ENCODE measurements at regions not wholly inside any gene's neighbourhood (a gene's known extent, or its start where the extent isn't known, plus 50 kb on each side); places are given as distances from the start of the nearest gene placed in this dataset.

- H3K79me2 ChIP-seq (ENCODE audit: low read length): no peaks in the 10 kb centered on the region
- no peak overlapping the region for H3K4me2 ChIP-seq (ENCODE audit: low read depth, low read length)
- no peak overlapping the region for H3K9ac ChIP-seq (ENCODE audit: low read length)
- no peak overlapping the region for H3K4me3 ChIP-seq (ENCODE audit: low read length)
- TF ChIP-seq EZH2 (optimal IDR thresholded peaks at IDR 0.05; ENCODE audit: low read depth, low read length): no peak
- TF ChIP-seq CTCF (IDR thresholded peaks at IDR 0.05; ENCODE audit: low read length): no peak
- TF ChIP-seq EZH2phosphoT487 (IDR thresholded peaks at IDR 0.05; ENCODE audit: low read length): no peak
- H3F3A ChIP-seq (ENCODE audit: insufficient read depth, low read length): no peaks in the 10 kb centered on the region
- H3K9me2 ChIP-seq (replicated peaks; ENCODE audit: insufficient read depth, low read length): no peaks in the 10 kb centered on the region
- no peaks in the 10 kb centered on the region for H3K9me3 ChIP-seq (replicated peaks; ENCODE audit: insufficient read depth, low read length)
- no peaks in the 10 kb centered on the region for H3K27me3 ChIP-seq (replicated peaks; ENCODE audit: insufficient read depth, low read length)
- H3K27ac ChIP-seq (ENCODE audit: low read length): no peak overlapping the region
- H3K36me3 ChIP-seq (replicated peaks; ENCODE audit: insufficient read depth, low read length): no peaks in the 10 kb centered on the region
- H2AFZ ChIP-seq (ENCODE audit: low read length): no peak overlapping the region
- H3K4me1 ChIP-seq (ENCODE audit: low read length): no peaks in the 10 kb centered on the region
- H4K20me1 ChIP-seq (ENCODE audit: insufficient read depth, low read length): no peaks in the 10 kb centered on the region
- DNase-seq: no peak
Measured at GRCh38 chr2:67304300-67304890, 92.7 kb upstream of the ETAA1 start.

GRCh38 chr2:67309281-67309680 lies 87.9 kb upstream of the ETAA1 start:
- H3K27me3 ChIP-seq (replicated peaks; ENCODE audit: insufficient read depth, low read length): no peaks in the 10 kb centered on the region
- H3K4me3 ChIP-seq (ENCODE audit: low read length): no peak overlapping the region
- no peak overlapping the region for H3K4me2 ChIP-seq (ENCODE audit: low read depth, low read length)
- DNase-seq: no peak
- H3K9ac ChIP-seq (ENCODE audit: low read length): no peak overlapping the region
- H3K36me3 ChIP-seq (replicated peaks; ENCODE audit: insufficient read depth, low read length): no peaks in the 10 kb centered on the region
- H4K20me1 ChIP-seq (ENCODE audit: insufficient read depth, low read length): no peaks in the 10 kb centered on the region
- no peaks in the 10 kb centered on the region for H3K4me1 ChIP-seq (ENCODE audit: low read length)
- no peak overlapping the region for H3K27ac ChIP-seq (ENCODE audit: low read length)
- H3K79me2 ChIP-seq (ENCODE audit: low read length): no peaks in the 10 kb centered on the region
- no peaks in the 10 kb centered on the region for H3K9me3 ChIP-seq (replicated peaks; ENCODE audit: insufficient read depth, low read length)
- no peak overlapping the region for H2AFZ ChIP-seq (ENCODE audit: low read length)
- TF ChIP-seq CTCF (IDR thresholded peaks at IDR 0.05; ENCODE audit: low read length) (no peak), EZH2phosphoT487 (IDR thresholded peaks at IDR 0.05; ENCODE audit: low read length) (no peak), EZH2 (optimal IDR thresholded peaks at IDR 0.05; ENCODE audit: low read depth, low read length) (no peak)
- no peaks in the 10 kb centered on the region for H3F3A ChIP-seq (ENCODE audit: insufficient read depth, low read length)
- no peaks in the 10 kb centered on the region for H3K9me2 ChIP-seq (replicated peaks; ENCODE audit: insufficient read depth, low read length)

- TF ChIP-seq EZH2phosphoT487 (IDR thresholded peaks at IDR 0.05; ENCODE audit: low read length) (no peak), EZH2 (optimal IDR thresholded peaks at IDR 0.05; ENCODE audit: low read depth, low read length) (no peak)
- H3K9ac ChIP-seq (ENCODE audit: low read length): no peak overlapping the region
- H3K79me2 ChIP-seq (ENCODE audit: low read length): no peaks in the 10 kb centered on the region
- H3K27me3 ChIP-seq (replicated peaks; ENCODE audit: insufficient read depth, low read length): no peaks in the 10 kb centered on the region
- no peak overlapping the region for H3K4me2 ChIP-seq (ENCODE audit: low read depth, low read length)
- no peak overlapping the region for H3K27ac ChIP-seq (ENCODE audit: low read length)
- H3K9me3 ChIP-seq (replicated peaks; ENCODE audit: insufficient read depth, low read length): no peaks in the 10 kb centered on the region
- H3F3A ChIP-seq (ENCODE audit: insufficient read depth, low read length): no peaks in the 10 kb centered on the region
- H3K4me3 ChIP-seq (ENCODE audit: low read length): no peak overlapping the region
- H3K36me3 ChIP-seq (replicated peaks; ENCODE audit: insufficient read depth, low read length): no peaks in the 10 kb centered on the region
- no peaks in the 10 kb centered on the region for H3K4me1 ChIP-seq (ENCODE audit: low read length)
- DNase-seq: no peak
- no peak overlapping the region for H2AFZ ChIP-seq (ENCODE audit: low read length)
- H4K20me1 ChIP-seq (ENCODE audit: insufficient read depth, low read length): no peaks in the 10 kb centered on the region
- no peaks in the 10 kb centered on the region for H3K9me2 ChIP-seq (replicated peaks; ENCODE audit: insufficient read depth, low read length)
Measured at GRCh38 chr2:67311536-67311935, 85.6 kb upstream of the ETAA1 start.

- H3K9ac ChIP-seq (ENCODE audit: low read length): no peak overlapping the region
- no peaks in the 10 kb centered on the region for H3K4me1 ChIP-seq (ENCODE audit: low read length)
- DNase-seq: no peak
- H3K9me2 ChIP-seq (replicated peaks; ENCODE audit: insufficient read depth, low read length): no peaks in the 10 kb centered on the region
- no peaks in the 10 kb centered on the region for H3K27me3 ChIP-seq (replicated peaks; ENCODE audit: insufficient read depth, low read length)
- H3K79me2 ChIP-seq (ENCODE audit: low read length): no peaks in the 10 kb centered on the region
- TF ChIP-seq CTCF (IDR thresholded peaks at IDR 0.05; ENCODE audit: low read length): no peak
- no peak for TF ChIP-seq EZH2phosphoT487 (IDR thresholded peaks at IDR 0.05; ENCODE audit: low read length)
- no peak for TF ChIP-seq EZH2 (optimal IDR thresholded peaks at IDR 0.05; ENCODE audit: low read depth, low read length)
- no peak overlapping the region for H3K4me2 ChIP-seq (ENCODE audit: low read depth, low read length)
- no peaks in the 10 kb centered on the region for H3K9me3 ChIP-seq (replicated peaks; ENCODE audit: insufficient read depth, low read length)
- no peaks in the 10 kb centered on the region for H4K20me1 ChIP-seq (ENCODE audit: insufficient read depth, low read length)
- no peaks in the 10 kb centered on the region for H3K36me3 ChIP-seq (replicated peaks; ENCODE audit: insufficient read depth, low read length)
- no peak overlapping the region for H3K27ac ChIP-seq (ENCODE audit: low read length)
- no peaks in the 10 kb centered on the region for H3F3A ChIP-seq (ENCODE audit: insufficient read depth, low read length)
- H3K4me3 ChIP-seq (ENCODE audit: low read length): no peak overlapping the region
- H2AFZ ChIP-seq (ENCODE audit: low read length): no peak overlapping the region
Measured at GRCh38 chr2:67312871-67313270, 84.3 kb upstream of the ETAA1 start.

All from MM.1S (cell line).